HL-60/S4 treated with phorbol 12-myristate 13-acetate at 8.2 ng/mL for 4 days and 3 days (cell line): ENCODE measurements at regions not wholly inside any gene's neighbourhood (a gene's known extent, or its start where the extent isn't known, plus 50 kb on each side); places are given as distances from the start of the nearest gene placed in this dataset.

Source experiments
- in situ Hi-C: fragments of 300-500 bp; cut with MboI; formaldehyde crosslinking; loops from 2 replicates; pipeline ENCODE4 v1.15.0; 2022; ENCODE audit warnings: low sequenced_read_pairs

DNA sequence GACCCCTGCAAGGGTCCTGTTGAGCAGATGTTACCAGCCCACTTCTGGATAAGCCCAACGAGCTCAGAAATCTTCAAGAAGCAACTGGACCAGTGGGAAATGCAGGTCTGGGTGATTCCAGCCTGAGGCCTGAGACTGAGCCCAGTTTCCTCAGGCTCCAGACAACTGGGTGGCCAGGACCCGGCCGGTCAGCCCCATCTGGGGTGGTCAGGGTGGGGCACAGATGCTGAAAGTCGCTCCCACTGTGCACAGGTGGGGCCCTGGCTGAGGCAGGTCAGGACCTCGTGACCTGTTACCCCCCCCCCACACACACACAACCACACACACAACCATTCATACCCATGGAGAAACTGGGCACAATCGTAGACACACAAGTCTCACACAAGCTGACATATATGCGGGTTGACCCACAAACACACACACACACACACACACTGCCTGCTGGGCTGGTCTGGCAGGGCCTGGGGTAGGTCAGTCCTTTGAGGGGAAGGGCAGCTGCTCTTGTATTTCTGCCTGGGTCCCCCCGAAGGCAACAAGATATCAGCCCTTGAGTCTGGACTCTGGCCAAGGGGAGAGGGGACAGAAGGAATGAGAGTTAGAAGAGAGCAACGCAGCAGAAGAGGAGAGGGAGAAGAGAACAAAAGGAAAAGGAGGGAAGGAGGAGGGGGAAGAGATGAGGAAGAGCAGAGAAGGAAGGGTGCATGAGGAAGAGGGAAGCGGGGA lies 99.0 kb upstream of the CDH5 start:
- in situ Hi-C loops, result loop anchor here (25.0 kb wide), 1 partner anchor 380 kb away; no protein-coding TSS in a partner anchor

DNA sequence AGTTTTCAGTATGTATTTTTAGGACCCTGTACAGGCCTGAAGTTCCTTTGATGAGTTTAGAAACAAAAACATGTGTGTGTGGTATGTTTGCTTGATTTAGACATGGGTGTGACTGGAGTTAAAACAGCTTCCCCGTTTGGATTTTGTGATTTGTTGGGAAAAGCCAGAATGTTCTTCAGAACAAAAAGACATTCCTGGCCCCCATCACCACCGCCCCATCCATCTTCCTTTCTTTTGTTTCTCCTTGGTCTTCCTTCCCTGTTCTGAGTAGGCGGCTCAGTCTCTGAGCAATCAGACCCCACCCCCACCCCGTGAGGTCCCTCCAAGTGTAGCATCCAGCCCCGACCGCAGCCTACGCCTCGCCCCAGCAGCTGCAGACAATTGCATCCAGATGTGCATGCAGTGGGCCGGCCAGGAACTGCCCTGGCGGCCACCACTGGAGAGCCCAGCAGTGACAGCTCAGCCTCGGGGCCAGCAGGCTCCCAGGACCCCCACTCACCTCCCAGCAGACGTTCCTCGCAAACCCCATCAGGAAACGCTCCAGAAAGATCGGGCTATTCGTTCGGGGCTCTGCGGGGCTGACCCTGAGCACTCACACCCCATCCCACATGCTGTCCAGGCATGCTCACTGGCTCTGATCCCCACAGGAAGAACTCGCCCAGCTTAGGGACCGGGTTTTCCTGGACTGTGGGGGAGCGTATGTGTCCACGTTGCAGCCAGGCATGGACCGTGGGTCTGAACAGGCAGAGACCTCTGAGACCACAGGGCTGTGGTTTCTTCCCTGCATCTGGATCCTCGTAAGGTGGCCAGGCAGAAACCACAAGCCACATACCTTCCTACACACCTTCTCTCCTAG lies 99.8 kb upstream of the CDH5 start:
- in situ Hi-C loops, result loop anchor here (25.0 kb wide), 1 partner anchor 379 kb away; no protein-coding TSS in a partner anchor

DNA sequence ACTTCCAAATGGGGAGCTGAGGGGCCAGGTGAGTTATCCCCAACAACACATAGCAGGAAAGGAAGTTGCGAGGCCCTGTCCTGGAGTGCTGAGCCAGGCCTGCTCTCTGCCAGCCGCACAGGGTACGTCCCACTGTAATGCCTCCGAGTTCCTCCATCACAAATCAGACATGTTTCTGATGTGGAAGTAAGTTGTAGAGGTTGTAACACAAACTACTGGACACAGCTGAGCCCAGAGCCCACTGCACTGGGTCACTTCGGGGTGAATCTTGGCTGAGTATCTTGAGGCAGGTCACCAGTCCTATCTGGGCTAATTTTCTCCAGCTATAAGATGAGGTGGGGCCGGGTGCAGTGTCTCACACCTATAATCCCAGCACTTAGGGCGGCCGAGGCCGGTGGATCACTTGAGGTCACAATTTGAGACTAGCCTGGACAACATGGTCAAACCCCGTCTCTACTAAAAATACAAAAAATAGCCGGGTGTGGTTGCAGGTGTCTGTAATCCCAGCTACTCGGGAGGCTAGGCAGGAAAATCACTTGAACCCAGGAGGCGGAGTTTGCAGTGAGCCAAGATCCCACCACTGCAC lies 100.8 kb upstream of the CDH5 start:
- in situ Hi-C loops, result loop anchor here (25.0 kb wide), 1 partner anchor 378 kb away; no protein-coding TSS in a partner anchor

DNA sequence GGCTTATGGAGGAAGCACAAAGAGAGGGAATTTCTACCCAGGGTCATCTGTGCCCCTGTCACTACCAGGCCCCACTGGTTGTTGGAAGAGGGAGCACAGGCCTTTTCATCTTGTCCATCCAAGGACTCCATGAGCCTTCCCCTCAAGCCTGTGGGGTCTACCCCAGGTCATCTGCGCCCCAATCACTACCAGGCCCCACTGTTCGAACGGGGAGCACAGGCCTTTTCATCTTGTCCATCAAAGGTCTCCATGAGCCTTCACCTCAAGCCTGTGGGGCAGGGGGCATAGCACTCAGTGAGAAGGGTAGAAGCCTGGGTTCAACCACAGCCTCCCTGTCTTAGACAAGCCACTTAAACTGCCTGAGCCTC lies 101.5 kb upstream of the CDH5 start:
- in situ Hi-C loops, result loop anchor here (25.0 kb wide), 1 partner anchor 378 kb away; no protein-coding TSS in a partner anchor

DNA sequence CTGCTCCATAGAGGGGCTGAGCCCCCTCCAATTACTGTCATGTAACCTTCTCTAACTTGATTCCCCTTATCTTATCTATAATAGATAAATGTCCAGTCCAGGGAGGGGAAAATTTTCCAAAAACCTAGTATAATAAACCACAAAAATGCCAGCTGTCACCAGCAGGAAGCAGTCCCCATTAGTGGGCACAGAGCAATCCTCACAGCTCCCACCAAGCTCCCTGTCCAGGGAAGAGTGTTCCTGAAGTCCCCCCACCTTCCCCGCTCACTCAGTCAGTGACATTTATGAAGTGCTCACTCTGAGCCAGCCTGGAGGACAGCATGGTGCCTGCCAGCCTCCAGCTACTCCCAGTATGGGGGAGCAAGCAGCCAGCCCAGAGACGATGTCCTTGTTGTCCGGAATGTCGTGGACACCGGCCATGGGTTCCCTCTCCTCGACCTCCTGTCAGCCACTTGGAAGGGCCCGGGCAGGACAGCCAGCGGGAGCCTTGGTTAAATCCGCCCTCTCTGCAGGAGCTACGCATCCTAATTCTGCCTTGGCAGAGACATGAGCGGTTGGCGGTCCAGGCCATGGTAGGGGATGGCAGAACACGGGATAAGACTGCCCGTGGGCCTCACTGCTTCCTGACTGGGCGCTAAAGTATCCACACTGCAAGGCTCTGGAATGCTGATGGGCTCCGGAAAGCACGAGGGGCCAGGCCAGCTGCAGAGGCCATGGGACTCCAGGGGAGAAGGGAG lies 102.0 kb upstream of the CDH5 start:
- in situ Hi-C loops, result loop anchor here (25.0 kb wide), 1 partner anchor 377 kb away; no protein-coding TSS in a partner anchor

DNA sequence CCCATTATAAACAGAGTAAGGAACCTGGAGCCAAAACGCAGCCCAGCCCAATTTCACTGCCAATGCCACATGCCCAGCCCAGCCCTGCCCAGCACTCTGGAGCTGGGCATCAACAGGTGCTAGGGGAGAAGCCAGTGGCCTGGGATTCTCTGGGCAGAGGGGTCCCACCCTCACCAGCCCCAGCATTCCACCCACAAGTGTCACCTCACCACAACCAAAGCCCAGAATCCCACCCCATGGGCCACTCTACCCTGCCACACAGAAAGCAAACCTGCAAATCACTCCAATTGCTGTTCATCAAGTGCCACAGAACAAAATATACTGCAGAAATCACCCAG lies 102.5 kb upstream of the CDH5 start:
- in situ Hi-C loops, result loop anchor here (25.0 kb wide), 1 partner anchor 377 kb away; no protein-coding TSS in a partner anchor

DNA sequence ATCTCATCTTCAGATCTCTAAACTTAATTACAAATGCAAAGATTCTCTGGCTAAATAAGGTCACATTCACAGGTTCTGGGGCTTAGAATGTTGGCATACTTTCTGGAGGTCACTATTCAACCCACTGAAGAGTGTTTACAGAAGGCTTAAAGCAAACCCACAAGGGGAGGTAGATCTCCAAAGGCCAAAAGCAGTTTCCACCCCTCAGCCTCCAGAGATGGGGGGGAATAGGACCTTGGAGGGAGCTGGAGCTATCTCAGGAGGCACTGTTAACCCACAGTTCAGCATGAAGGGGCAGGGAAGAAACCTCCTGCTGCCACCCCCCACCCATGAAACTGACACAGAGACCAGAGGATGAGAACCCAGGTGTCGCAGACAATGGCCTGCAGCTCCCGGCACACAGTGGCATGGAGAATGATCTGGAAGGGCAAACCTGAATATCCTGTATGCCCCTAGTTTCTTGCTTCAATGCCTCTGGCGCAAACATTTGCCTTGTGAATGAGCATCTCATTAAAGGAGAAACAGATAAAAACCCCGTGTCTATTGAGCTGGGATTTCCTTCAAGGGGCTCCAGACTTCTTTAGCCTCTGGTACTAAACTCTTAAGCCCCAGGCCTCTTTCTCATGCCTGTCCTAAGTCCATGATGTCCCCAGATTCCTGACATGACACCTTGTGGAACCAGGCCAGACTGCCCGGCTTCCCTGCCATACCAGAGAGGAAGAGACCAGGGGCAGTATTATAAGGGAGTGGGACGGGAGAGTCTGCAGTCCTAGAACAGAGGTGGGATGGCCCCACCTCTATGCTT lies 103.1 kb upstream of the CDH5 start:
- in situ Hi-C loops, result loop anchor here (25.0 kb wide), 1 partner anchor 376 kb away; no protein-coding TSS in a partner anchor

DNA sequence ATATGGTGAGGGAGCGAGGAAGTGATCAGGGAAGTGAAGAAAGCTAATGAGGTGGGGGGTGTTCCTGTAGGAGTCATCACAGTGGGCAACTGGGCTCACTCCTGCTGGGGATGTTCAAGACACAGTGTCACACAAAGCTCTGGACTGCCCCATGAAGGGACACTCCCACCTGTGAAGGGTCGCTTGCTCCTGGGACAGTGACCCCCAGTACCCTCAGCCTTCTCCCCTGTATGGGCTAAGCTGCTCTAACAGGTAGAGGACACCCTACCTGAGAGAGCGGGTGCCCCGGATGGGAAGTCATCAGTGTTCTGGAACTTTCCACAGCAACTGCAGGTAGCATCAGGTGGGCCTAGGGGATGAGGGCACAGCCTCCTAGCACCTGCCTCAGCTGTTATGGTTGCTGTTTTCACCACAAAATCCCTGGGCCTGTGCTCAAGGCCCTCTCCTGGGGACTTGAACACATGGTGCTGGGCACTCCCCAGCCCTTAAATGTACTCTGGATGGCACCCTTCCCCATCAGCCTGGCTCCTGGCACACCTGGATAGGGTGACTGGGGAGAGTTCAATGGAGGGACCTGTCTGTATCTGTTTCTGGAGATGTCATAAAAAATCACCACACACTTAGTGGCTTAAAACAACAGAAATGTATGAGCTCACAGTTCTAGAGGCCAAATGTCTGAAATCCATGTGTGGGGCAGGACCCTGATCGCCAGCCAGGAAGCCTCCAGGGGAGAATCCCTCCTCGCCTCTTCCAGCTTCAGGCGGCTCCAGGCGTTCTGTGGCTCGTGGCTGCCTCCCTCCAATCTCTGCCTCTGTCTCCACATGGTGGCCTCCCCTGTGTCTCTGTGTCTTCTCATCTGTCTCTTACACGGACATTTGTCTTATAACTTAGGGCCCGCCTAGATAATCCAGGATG lies 104.0 kb upstream of the CDH5 start:
- in situ Hi-C loops, result loop anchor here (25.0 kb wide), 1 partner anchor 375 kb away; no protein-coding TSS in a partner anchor

DNA sequence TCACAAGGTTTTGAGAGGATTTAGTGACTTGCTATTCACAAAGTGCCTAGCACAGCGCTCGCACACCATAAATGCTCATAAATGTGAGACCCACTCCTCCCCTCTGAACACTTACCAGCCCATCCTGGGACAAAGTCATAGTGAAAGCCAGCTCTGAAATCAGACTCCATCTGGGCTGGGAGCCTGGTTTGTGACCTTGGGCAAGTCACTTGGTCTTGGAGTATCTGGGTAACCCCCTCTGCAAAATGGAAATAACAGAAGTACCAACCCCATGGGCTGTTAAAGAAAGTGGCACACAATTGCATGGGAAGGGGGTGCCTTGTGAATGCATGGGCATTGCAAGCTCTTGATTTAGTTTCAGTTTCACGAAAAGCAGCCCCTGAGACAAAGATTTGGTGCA lies 104.7 kb upstream of the CDH5 start:
- in situ Hi-C loops, result loop anchor here (25.0 kb wide), 1 partner anchor 375 kb away; no protein-coding TSS in a partner anchor

DNA sequence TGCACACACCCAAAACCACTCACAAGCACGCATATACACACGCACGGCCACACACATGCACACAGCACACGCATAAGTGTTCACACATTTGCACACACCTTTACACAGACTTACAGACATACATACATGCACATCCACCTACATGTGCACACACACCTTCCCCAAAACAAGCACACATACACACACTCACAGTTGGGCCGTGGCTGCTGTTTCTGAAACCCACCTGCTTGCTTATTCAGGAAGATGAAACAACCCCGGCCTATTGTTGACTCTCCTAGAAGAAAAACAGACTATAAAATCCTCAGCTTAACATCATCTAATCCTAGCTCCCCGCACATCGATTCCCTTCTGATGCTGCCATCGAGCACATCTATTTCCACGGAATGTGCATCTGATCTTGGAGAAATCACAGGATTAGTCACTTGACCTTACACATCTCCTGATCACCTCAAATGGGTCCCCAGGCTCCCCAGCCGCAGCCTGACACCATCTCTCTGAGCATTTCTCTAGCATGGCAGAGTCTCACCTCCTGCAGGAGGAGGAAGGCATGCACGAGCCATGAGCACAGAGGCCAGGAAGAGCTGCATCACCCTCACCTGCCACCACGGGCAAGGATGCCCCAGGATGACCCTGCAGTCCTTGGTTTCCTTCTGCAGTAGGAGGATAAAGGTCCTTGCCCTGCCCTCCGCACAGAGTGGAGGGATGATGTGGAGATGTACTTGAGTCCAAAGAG lies 105.8 kb upstream of the CDH5 start:
- in situ Hi-C loops, result loop anchor here (25.0 kb wide), 1 partner anchor 373 kb away; no protein-coding TSS in a partner anchor

DNA sequence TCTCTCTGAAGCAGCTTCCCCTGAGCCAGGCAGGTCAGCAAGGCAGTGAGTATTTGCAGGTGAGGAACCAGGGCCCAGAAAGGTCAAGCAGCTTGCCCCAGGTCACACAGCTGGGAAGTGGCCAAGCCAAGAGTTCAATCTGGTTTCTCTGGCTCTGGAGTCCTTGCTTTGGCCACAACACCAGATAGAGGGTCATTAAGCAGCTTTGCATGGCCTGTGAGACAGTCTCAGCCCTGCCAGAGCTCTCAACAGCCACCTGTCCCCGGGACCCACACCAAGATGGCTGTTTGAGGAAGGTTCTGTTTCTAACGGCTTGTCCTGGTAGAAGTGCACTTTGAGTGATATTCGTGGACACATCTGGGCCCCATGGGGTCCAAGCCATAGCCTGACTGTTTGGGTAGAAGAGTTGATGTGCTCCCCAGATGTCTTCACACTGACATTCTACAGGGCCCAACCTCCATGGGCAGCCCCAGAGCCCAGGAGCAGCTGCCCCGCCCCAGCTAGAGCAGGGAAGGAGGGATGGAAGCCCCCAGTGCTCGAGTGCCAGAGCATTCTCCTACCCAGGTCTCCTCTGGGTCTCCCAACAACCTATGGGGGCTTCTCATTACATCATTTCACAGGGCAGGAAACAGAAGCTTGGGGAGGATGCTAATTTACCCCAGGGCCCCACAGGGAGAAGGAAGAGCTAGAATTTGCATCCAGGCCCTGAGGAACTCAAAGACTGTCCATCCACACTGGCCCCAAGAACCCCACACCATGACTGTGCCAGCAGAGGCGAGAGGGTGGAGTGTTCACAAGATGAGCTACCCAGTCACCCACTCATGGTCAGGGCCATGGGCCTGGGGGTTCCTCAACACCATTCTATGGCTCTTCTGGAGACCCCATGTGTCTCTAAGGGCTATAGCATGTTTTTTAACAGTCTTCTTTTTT lies 107.3 kb upstream of the CDH5 start:
- in situ Hi-C loops, result loop anchor here (25.0 kb wide), 1 partner anchor 372 kb away; no protein-coding TSS in a partner anchor

DNA sequence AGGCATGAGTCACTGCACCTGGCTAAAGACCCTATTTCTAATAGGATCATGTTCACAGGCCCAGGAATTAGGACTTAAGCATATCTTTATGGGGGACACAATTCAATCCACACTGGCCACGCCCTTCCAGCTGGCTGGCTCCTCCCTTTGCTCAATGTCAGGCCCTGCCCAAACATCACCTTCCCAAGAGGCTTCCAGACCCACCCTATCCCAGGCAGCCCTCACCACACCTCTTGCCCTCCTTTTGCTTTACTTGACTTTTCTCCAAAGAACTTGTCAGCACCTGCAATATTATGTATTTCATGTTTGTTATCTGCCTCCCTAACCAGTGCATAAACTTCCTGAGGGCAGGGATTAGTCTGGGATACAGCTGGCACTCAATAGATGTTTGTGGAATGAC lies 109.6 kb upstream of the CDH5 start:
- in situ Hi-C loops, result loop anchor here (25.0 kb wide), 1 partner anchor 370 kb away; no protein-coding TSS in a partner anchor

DNA sequence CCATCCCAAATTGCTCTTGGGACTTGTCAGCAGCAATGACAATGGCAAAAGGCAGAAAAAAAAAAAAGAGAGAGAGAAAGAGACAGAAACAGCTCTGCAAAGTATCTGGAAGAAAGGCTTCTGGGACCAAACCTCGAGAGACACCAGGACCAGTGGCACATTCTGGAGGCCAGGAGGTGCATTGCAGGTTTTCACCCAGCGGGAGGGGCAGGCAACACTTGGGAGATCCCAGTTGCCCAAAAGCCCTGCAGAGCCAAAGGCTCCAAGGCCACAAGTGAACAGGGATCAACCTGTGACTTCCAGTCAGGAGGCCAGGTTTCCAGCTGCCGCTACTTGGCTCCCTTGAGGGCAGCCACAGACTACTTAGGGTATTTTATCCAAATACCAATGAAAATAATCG lies 110.8 kb upstream of the CDH5 start:
- in situ Hi-C loops, result loop anchor here (25.0 kb wide), 1 partner anchor 368 kb away; no protein-coding TSS in a partner anchor

DNA sequence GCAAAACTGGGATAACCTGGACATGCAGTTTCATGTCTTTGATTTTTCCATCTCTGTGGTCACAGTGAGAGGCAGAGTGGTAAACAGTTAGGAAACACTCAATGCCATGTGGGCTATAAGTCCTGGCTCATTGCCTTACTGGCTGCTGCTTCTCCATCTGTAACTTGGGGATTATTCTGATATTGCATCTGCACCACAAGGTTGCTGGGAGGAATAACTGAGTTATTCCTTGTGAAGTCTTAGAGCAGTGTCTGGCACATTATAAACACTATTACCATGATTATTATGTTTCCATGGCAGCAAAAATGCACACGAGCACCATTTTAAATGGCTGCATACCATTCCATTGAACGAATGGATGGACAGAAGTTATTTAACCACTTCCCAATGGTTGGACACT lies 111.7 kb upstream of the CDH5 start:
- in situ Hi-C loops, result loop anchor here (25.0 kb wide), 1 partner anchor 367 kb away; no protein-coding TSS in a partner anchor

DNA sequence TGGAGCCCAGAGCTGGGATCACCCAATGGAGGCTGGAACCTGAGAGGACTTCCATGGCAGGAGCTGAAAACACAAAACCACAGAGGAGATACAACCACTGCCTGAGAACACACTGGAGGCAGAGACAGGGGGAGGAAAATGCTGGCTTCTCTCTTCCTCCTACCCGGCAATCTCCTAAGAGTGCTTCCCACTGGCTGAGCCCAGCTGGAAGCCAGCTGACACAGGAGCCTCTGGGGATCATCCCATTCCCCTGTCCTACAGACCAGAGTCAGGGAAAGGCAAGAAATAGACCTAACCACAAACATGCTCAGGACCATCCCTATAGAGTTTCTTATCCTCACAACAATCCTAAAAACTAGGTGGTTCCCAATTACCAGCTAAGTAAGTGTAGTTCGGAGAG lies 112.4 kb upstream of the CDH5 start:
- in situ Hi-C loops, result loop anchor here (25.0 kb wide), 1 partner anchor 367 kb away; no protein-coding TSS in a partner anchor

DNA sequence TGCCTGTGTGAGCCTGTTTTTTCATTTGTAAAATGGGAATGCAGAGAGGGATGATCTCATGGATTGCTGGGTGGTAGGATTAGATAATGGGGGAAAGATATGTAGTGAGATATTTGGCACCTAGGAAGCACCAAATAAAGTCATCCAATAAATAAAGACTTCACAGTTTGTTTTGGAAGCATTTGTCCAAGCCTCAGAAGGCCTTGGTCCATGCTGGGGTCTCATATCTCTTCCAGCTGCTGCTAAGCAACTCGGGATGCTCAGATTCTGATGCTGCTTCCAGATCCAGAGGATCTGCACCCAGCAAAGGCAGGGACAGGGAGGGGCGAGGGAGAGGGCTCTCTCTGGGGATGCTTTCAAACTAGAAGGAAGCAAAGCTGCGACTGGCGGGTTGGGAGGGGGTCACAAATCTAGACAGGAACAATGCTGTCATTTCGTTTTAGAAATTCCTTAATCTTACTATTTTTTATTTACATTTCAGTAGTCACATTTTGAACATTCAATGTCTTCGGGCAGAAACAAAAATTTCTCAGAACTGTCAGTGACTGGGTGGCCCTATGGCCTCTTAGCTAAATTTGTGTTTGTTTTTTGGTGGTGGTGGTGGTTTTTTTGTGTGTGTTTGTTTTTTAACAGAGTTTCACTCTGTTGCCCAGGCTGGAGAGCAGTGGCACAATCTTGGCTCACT lies 114.9 kb upstream of the CDH5 start:
- in situ Hi-C loops, result loop anchor here (25.0 kb wide), 1 partner anchor 364 kb away; no protein-coding TSS in a partner anchor
